HepG2 (cell line): ENCODE measurements at regions not wholly inside any gene's neighbourhood (a gene's known extent, or its start where the extent isn't known, plus 50 kb on each side); places are given as distances from the start of the nearest gene placed in this dataset.

Experiments
- ATAC-seq: fragments of 200-7000 bp; cut with Tn5 transposase; 3 replicates; pipeline ENCODE4 v1.9.1; 2020; ENCODE audit warnings: mild to moderate bottlenecking, moderate library complexity
- BruUV-seq: library from RNA; stranded (reverse); fragments of 400-500 nt; replicated peaks from 2 replicates; lab custom pipeline; 2021; lab: Mats Ljungman, UMichigan
- CTCF ChIA-PET: fragments of 300-600 bp; formaldehyde crosslinking; extraction: SDS; loops from one replicate; lab custom pipeline; 2021; ENCODE audit warnings: low total read pairs, inconsistent platforms, low intra/inter-chr PET ratio; lab: Yijun Ruan, JAX
- POLR2A ChIA-PET: fragments of 350-600 bp; sonication (Branson Sonifier 250); formaldehyde crosslinking; loops from one replicate; lab custom pipeline; 2020; ENCODE audit warnings: antibody characterized with exemption, inconsistent platforms; lab: Yijun Ruan, JAX
- DNase-seq: peaks from one replicate; pipeline ENCODE4 v3.0.0-alpha.2; 2015; ENCODE audit warnings: low spot score
- FAIRE-seq: peaks from 3 replicates; lab custom pipeline; 2011; peaks lifted over from hg19 to GRCh38; lab: Jason Lieb, UNC
- H2AFZ ChIP-seq: one replicate; pipeline ENCODE4 v1.6.1; 2011; ENCODE audit warnings: low read length, inconsistent platforms
- H3K27ac ChIP-seq: fragments of 300-600 bp; 3 replicates; pipeline ENCODE4 v1.8.0; 2011; ENCODE audit warnings: mixed run types, mild to moderate bottlenecking, mixed read lengths, low read length, inconsistent platforms; ENCODE audit not compliant: insufficient read depth; ENCODE audit errors: extremely low read length
- H3K27me3 ChIP-seq, 2 experiments: fragments of 200-600 bp in 1 of 2; 2 replicates in 1 of 2; 3 replicates in 1 of 2; pipeline versions ENCODE4 v1.6.0 to v1.8.0; 2011; ENCODE audit warnings: low read length in 2 of 2, mild to moderate bottlenecking in 2 of 2, moderate library complexity in 2 of 2, inconsistent platforms in 1 of 2; ENCODE audit not compliant: insufficient read depth in 2 of 2, control insufficient read depth in 1 of 2
- H3K36me3 ChIP-seq, 2 experiments: fragments of 200-600 bp in 1 of 2; replicated peaks in 1 of 2; 2 replicates in 1 of 2; 3 replicates in 1 of 2; pipeline versions ENCODE4 v1.5.1 to v1.8.0; 2011; ENCODE audit warnings: low read length in 2 of 2, inconsistent platforms in 1 of 2; ENCODE audit not compliant: insufficient read depth in 2 of 2, control insufficient read depth in 1 of 2
- H3K4me1 ChIP-seq: 2 replicates; pipeline ENCODE4 v1.5.1; 2012; ENCODE audit warnings: low read length, inconsistent platforms; ENCODE audit not compliant: insufficient read depth
- H3K4me2 ChIP-seq: 2 replicates; pipeline ENCODE4 v1.6.0; 2011; ENCODE audit warnings: low read depth, low read length, inconsistent platforms
- H3K4me3 ChIP-seq, 3 experiments: fragments of 200-600 bp in 1 of 3; sonication (generic), shearing (Covaris generic) in 1 of 3; replicated peaks in 1 of 3; 2 replicates each; pipeline ENCODE4 v1.5.1; 2011 to 2016; ENCODE audit warnings: low read length in 3 of 3, inconsistent platforms in 2 of 3, low read depth in 2 of 3, mild to moderate bottlenecking in 2 of 3, control low read depth in 1 of 3, mixed read lengths in 1 of 3; ENCODE audit not compliant: insufficient read depth in 1 of 3
- H3K79me2 ChIP-seq: one replicate; pipeline ENCODE4 v1.6.1; 2011; ENCODE audit warnings: low read length, inconsistent platforms; ENCODE audit not compliant: insufficient read depth
- H3K9ac ChIP-seq: 2 replicates; pipeline ENCODE4 v1.6.0; 2011; ENCODE audit warnings: mild to moderate bottlenecking, low read depth, low read length, inconsistent platforms; ENCODE audit not compliant: insufficient read depth
- H3K9me3 ChIP-seq: 2 replicates; pipeline ENCODE4 v1.5.1; 2012; ENCODE audit warnings: mild to moderate bottlenecking, low read length
- H4K20me1 ChIP-seq: 2 replicates; pipeline ENCODE4 v1.6.0; 2011; ENCODE audit warnings: inconsistent platforms, mild to moderate bottlenecking, low read length, moderate library complexity; ENCODE audit not compliant: insufficient read depth
- ELF1 ChIP-seq: sonication (generic); formaldehyde crosslinking; IDR thresholded peaks from 2 replicates; pipeline ENCODE4 v1.4.0; 2020; ENCODE audit warnings: missing genetic modification reagents
- KLF13 ChIP-seq: sonication (generic); formaldehyde crosslinking; IDR thresholded peaks from 2 replicates; pipeline ENCODE4 v1.4.0; 2020; ENCODE audit warnings: mild to moderate bottlenecking, missing genetic modification reagents
- MBNL3 ChIP-seq: fragments of 250-450 bp; sonication (Bioruptor Pico); conservative IDR thresholded peaks from 2 replicates; pipeline ENCODE4 v1.8.0; 2022; ENCODE audit warnings: mild to moderate bottlenecking, inconsistent platforms
- MNT ChIP-seq: fragments of 450-650 bp; IDR thresholded peaks from 2 replicates; pipeline ENCODE4 v1.6.1; 2016
- MTA3 ChIP-seq: sonication (generic); formaldehyde crosslinking; IDR thresholded peaks from 2 replicates; pipeline ENCODE4 v1.4.0; 2020; ENCODE audit warnings: missing genetic modification reagents
- NFIC ChIP-seq: IDR thresholded peaks from 2 replicates; pipeline ENCODE4 v1.6.1; 2012; ENCODE audit warnings: mild to moderate bottlenecking, low read length, inconsistent platforms
- ZBTB7A ChIP-seq: sonication (generic); formaldehyde crosslinking; IDR thresholded peaks from 2 replicates; pipeline ENCODE4 v1.8.0; 2022; ENCODE audit warnings: mild to moderate bottlenecking, missing genetic modification reagents
- ZNF143 ChIP-seq: sonication (generic); formaldehyde crosslinking; IDR thresholded peaks from 2 replicates; pipeline ENCODE4 v1.4.0; 2020; ENCODE audit warnings: missing genetic modification reagents
- ZNF260 ChIP-seq: sonication (generic); formaldehyde crosslinking; IDR thresholded peaks from 2 replicates; pipeline ENCODE4 v1.4.0; 2020; ENCODE audit warnings: missing genetic modification reagents, low read depth, mild to moderate bottlenecking, borderline replicate concordance
- WGBS: methylation state at CpG from one replicate; pipeline ENCODE4 v1.1.6; 2017; ENCODE audit warnings: low lambda C conversion rate; 5-methylcytosine and 5-hydroxymethylcytosine counted together
- in situ Hi-C: cut with HindIII; loops from 2 replicates; pipeline ENCODE4 v1.10.0; 2017; ENCODE audit warnings: low pct_unique_long_range_greater_than_20kb; ENCODE audit not compliant: extremely low pct_ligation_motif_present
- intact Hi-C: fragments of 100-400 bp; cut with micrococcal nuclease; formaldehyde crosslinking; loops from one replicate; pipeline ENCODE4 v1.10.0; 2022; ENCODE audit not compliant: unreplicated experiment
- TF ChIP-seq, protein P1 (sequence below): sonication (generic); formaldehyde crosslinking; IDR thresholded peaks from 2 replicates; pipeline ENCODE4 v1.4.0; 2020; ENCODE audit warnings: mild to moderate bottlenecking, missing genetic modification reagents

GRCh38 chr2:239674101-239674980, 273.5 kb upstream of the HDAC4 start:
- FAIRE-seq, result no peak
- ChIA-PET CTCF (no interaction called here), POLR2A (no interaction called here)
- no peaks in the 10 kb centered on the region for H3K4me1 ChIP-seq
- H3K4me3 ChIP-seq, result no peak overlapping the region
- TF ChIP-seq KLF13 (CRISPR knock-in tag) (no peak), MNT (peak; percentile 44)
- TF ChIP-seq, all 625 proteins: peak for 1
- Histone ChIP-seq H3K9ac (no peak overlapping the region), H3K27ac (no peak overlapping the region), H3K4me2 (no peak overlapping the region), H3K9me3 (no peaks in the 10 kb centered on the region), H3K36me3 (no peaks in the 10 kb centered on the region), H4K20me1 (no peaks in the 10 kb centered on the region), H3K27me3 (peaks cover 10 to 78% of the 10 kb centered on the region in 2 experiments; a peak in 4 of 5 replicates), H2AFZ (no peak overlapping the region), H3K79me2 (no peaks in the 10 kb centered on the region)
- intact Hi-C loops (no loop called here), in situ Hi-C loops (no loop called here)
- DNase-seq, result no peak
- no TSS peak for BruUV-seq
- 6% methylated on average over 16 of the region's 17 CpGs for WGBS
- ATAC-seq, result no peak

GRCh38 chr2:239673641-239674040, 272.8 kb upstream of the HDAC4 start:
- Histone ChIP-seq H3K79me2 (no peaks in the 10 kb centered on the region), H3K27ac (no peak overlapping the region), H3K4me2 (no peak overlapping the region), H3K36me3 (no peaks in the 10 kb centered on the region), H3K9me3 (no peaks in the 10 kb centered on the region), H3K27me3 (peaks cover 14 to 79% of the 10 kb centered on the region in 2 experiments; a peak in 4 of 5 replicates), H4K20me1 (no peaks in the 10 kb centered on the region), H3K4me3 (no peak overlapping the region), H2AFZ (no peak overlapping the region), H3K9ac (no peak overlapping the region), H3K4me1 (no peaks in the 10 kb centered on the region)
- in situ Hi-C loops, result no loop called here
- no peak for DNase-seq
- intact Hi-C loops, result no loop called here
- ATAC-seq, result no peak
- no TSS peak for BruUV-seq
- POLR2A ChIA-PET, result no interaction called here
- CTCF ChIA-PET, result no interaction called here
- WGBS, result 26% methylated on average over 10 of the region's 10 CpGs
- FAIRE-seq, result no peak
- no peak for TF ChIP-seq ELF1 (CRISPR knock-in tag)
- TF ChIP-seq MTA3 (CRISPR knock-in tag), result no peak
- no peak for TF ChIP-seq ZBTB7A (CRISPR knock-in tag)
- no peak for TF ChIP-seq ZNF143
- TF ChIP-seq MBNL3 (CRISPR knock-in tag), result no peak
- no peak for TF ChIP-seq ZNF260
- no peak for TF ChIP-seq NFIC
- TF ChIP-seq, protein P1, sequence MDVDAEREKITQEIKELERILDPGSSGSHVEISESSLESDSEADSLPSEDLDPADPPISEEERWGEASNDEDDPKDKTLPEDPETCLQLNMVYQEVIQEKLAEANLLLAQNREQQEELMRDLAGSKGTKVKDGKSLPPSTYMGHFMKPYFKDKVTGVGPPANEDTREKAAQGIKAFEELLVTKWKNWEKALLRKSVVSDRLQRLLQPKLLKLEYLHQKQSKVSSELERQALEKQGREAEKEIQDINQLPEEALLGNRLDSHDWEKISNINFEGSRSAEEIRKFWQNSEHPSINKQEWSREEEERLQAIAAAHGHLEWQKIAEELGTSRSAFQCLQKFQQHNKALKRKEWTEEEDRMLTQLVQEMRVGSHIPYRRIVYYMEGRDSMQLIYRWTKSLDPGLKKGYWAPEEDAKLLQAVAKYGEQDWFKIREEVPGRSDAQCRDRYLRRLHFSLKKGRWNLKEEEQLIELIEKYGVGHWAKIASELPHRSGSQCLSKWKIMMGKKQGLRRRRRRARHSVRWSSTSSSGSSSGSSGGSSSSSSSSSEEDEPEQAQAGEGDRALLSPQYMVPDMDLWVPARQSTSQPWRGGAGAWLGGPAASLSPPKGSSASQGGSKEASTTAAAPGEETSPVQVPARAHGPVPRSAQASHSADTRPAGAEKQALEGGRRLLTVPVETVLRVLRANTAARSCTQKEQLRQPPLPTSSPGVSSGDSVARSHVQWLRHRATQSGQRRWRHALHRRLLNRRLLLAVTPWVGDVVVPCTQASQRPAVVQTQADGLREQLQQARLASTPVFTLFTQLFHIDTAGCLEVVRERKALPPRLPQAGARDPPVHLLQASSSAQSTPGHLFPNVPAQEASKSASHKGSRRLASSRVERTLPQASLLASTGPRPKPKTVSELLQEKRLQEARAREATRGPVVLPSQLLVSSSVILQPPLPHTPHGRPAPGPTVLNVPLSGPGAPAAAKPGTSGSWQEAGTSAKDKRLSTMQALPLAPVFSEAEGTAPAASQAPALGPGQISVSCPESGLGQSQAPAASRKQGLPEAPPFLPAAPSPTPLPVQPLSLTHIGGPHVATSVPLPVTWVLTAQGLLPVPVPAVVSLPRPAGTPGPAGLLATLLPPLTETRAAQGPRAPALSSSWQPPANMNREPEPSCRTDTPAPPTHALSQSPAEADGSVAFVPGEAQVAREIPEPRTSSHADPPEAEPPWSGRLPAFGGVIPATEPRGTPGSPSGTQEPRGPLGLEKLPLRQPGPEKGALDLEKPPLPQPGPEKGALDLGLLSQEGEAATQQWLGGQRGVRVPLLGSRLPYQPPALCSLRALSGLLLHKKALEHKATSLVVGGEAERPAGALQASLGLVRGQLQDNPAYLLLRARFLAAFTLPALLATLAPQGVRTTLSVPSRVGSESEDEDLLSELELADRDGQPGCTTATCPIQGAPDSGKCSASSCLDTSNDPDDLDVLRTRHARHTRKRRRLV (CRISPR knock-in tag), result no peak
